CD14-positive monocyte (primary cell): ENCODE measurements at regions not wholly inside any gene's neighbourhood (a gene's known extent, or its start where the extent isn't known, plus 50 kb on each side); places are given as distances from the start of the nearest gene placed in this dataset.

Source experiments
- DNase-seq, 3 donors: peaks; one replicate each; pipeline ENCODE4 v3.0.0-alpha.2; 2011 to 2022
- H2AFZ ChIP-seq: 2 replicates; pipeline ENCODE4 v1.6.0; 2012; ENCODE audit warnings: mild to moderate bottlenecking, low read depth, low read length, inconsistent platforms; ENCODE audit not compliant: insufficient read depth, poor library complexity, severe bottlenecking
- H3K27ac ChIP-seq, 2 donors: 1 replicate in 1 of 2; 2 replicates in 1 of 2; pipeline ENCODE4 v1.5.1; 2012 to 2013; ENCODE audit warnings: low read length in 2 of 2, control low read depth in 1 of 2, inconsistent platforms in 1 of 2, low read depth in 1 of 2, mild to moderate bottlenecking in 1 of 2
- H3K27me3 ChIP-seq, 2 donors: one replicate each; pipeline versions ENCODE4 v1.6.0 to v1.6.1; 2011 to 2013; ENCODE audit warnings: low read length in 2 of 2; ENCODE audit not compliant: control insufficient read depth in 2 of 2, insufficient read depth in 2 of 2
- H3K36me3 ChIP-seq, 2 donors: replicated peaks in 1 of 2; 1 replicate in 1 of 2; 2 replicates in 1 of 2; pipeline versions ENCODE4 v1.5.1 to v1.6.1; 2012 to 2013; ENCODE audit warnings: low read length in 2 of 2, control low read depth in 1 of 2, inconsistent platforms in 1 of 2, mild to moderate bottlenecking in 1 of 2; ENCODE audit not compliant: insufficient read depth in 2 of 2, control insufficient read depth in 1 of 2
- H3K4me1 ChIP-seq, 2 donors: 1 replicate in 1 of 2; 2 replicates in 1 of 2; pipeline versions ENCODE4 v1.5.1 to v1.6.1; 2012 to 2013; ENCODE audit warnings: low read length in 2 of 2, control low read depth in 1 of 2, inconsistent platforms in 1 of 2, mild to moderate bottlenecking in 1 of 2, moderate library complexity in 1 of 2; ENCODE audit not compliant: insufficient read depth in 2 of 2, control insufficient read depth in 1 of 2
- H3K4me2 ChIP-seq: replicated peaks from 2 replicates; pipeline ENCODE3; 2012; ENCODE audit warnings: low read length, moderate library complexity, mild to moderate bottlenecking; ENCODE audit not compliant: poor library complexity, severe bottlenecking; ENCODE audit errors: extremely low read depth
- H3K4me3 ChIP-seq, 3 experiments: fragments of 200-600 bp in 1 of 3; sonication (generic) in 1 of 3; replicated peaks in 1 of 3; 1 replicate in 2 of 3; 2 replicates in 1 of 3; pipeline ENCODE4 v1.5.1; 2011 to 2013; ENCODE audit warnings: low read length in 3 of 3, mild to moderate bottlenecking in 3 of 3, control low read depth in 2 of 3, low read depth in 2 of 3, inconsistent platforms in 1 of 3, moderate library complexity in 1 of 3
- H3K79me2 ChIP-seq: 2 replicates; pipeline ENCODE4 v1.6.0; 2012; ENCODE audit warnings: mild to moderate bottlenecking, control low read depth, inconsistent platforms, low read length, moderate library complexity; ENCODE audit not compliant: insufficient read depth
- H3K9ac ChIP-seq: 2 replicates; pipeline ENCODE4 v1.6.0; 2017; ENCODE audit warnings: low read length, mild to moderate bottlenecking; ENCODE audit not compliant: insufficient read depth, poor library complexity, severe bottlenecking
- H3K9me3 ChIP-seq, 2 donors: replicated peaks in 1 of 2; 1 replicate in 1 of 2; 2 replicates in 1 of 2; pipeline versions ENCODE4 v1.5.1 to v1.6.1; 2012 to 2013; ENCODE audit warnings: low read length in 2 of 2, control low read depth in 1 of 2; ENCODE audit not compliant: control insufficient read depth in 1 of 2, insufficient read depth in 1 of 2
- H4K20me1 ChIP-seq: 2 replicates; pipeline ENCODE4 v1.6.0; 2012; ENCODE audit warnings: mild to moderate bottlenecking, low read length, control low read depth, moderate library complexity; ENCODE audit not compliant: insufficient read depth
- H3K27ac Mint-ChIP-seq, 7 donors: one replicate each; pipeline ENCODE4 v1.8.0; 2020; ENCODE audit warnings: mild to moderate bottlenecking in 7 of 7, mixed read lengths in 7 of 7, moderate library complexity in 6 of 7, inconsistent platforms in 2 of 7
- H3K27me3 Mint-ChIP-seq, 3 donors: one replicate each; pipeline ENCODE4 v1.8.0; 2021 to 2022; ENCODE audit warnings: low read depth in 3 of 3, mild to moderate bottlenecking in 3 of 3, mixed read lengths in 3 of 3, moderate library complexity in 3 of 3, inconsistent platforms in 1 of 3
- H3K36me3 Mint-ChIP-seq, 2 donors: one replicate each; pipeline ENCODE4 v1.8.0; 2020; ENCODE audit warnings: mixed read lengths in 2 of 2, inconsistent platforms in 1 of 2, mild to moderate bottlenecking in 1 of 2
- H3K4me1 Mint-ChIP-seq: one replicate; pipeline ENCODE4 v1.8.0; 2020; ENCODE audit warnings: mild to moderate bottlenecking, mixed read lengths
- H3K4me3 Mint-ChIP-seq, 2 donors: one replicate each; pipeline ENCODE4 v1.8.0; 2020; ENCODE audit warnings: mild to moderate bottlenecking in 2 of 2, mixed read lengths in 2 of 2, moderate library complexity in 1 of 2
- H3K9me3 Mint-ChIP-seq, 7 donors: one replicate each; pipeline ENCODE4 v1.8.0; 2020 to 2022; ENCODE audit warnings: mixed read lengths in 7 of 7, mild to moderate bottlenecking in 6 of 7, moderate library complexity in 6 of 7, inconsistent platforms in 2 of 7
- CTCF ChIP-seq: fragments of 200-600 bp; IDR thresholded peaks from one replicate; pipeline ENCODE4 v1.8.0; 2022; ENCODE audit warnings: antibody characterized with exemption, mild to moderate bottlenecking
- WGBS: methylation state at CpG from one replicate; pipeline ENCODE4 v1.1.5; 2013; ENCODE audit warnings: missing lambda C conversion rate; ENCODE audit not compliant: insufficient coverage; 5-methylcytosine and 5-hydroxymethylcytosine counted together
- intact Hi-C, 2 donors: fragments of 100-400 bp; cut with micrococcal nuclease; formaldehyde crosslinking; loops; one replicate each; pipeline versions ENCODE4 v1.15.0 to v1.15.1; 2023

GRCh38 chr10:65769828-65770227 lies 1156.0 kb upstream of the LRRTM3 start:
- H3K36me3 ChIP-seq = no peaks in the 10 kb centered on the region
- no peaks in the 10 kb centered on the region for H3K27me3 Mint-ChIP-seq
- intact Hi-C loops = no loop called here
- TF ChIP-seq CTCF = no peak
- H3K4me1 ChIP-seq = no peaks in the 10 kb centered on the region
- 80% methylated on average over 1 of the region's 1 CpG for WGBS
- no peak overlapping the region for H3K4me3 Mint-ChIP-seq
- DNase-seq = no peak
- H3K79me2 ChIP-seq = no peaks in the 10 kb centered on the region
- H2AFZ ChIP-seq = no peak overlapping the region
- H3K4me1 Mint-ChIP-seq = no peaks in the 10 kb centered on the region
- no peaks in the 10 kb centered on the region for H3K36me3 Mint-ChIP-seq
- peaks cover 0 to 4% of the 10 kb centered on the region in 2 donors for H3K9me3 ChIP-seq
- H3K9ac ChIP-seq = no peak overlapping the region
- H3K27ac ChIP-seq = no peak overlapping the region
- no peak overlapping the region for H3K4me3 ChIP-seq
- H4K20me1 ChIP-seq = no peaks in the 10 kb centered on the region
- peaks cover 0 to 14% (median 6%) of the 10 kb centered on the region in 7 donors for H3K9me3 Mint-ChIP-seq
- no peak overlapping the region for H3K4me2 ChIP-seq
- no peak overlapping the region for H3K27ac Mint-ChIP-seq
- no peaks in the 10 kb centered on the region for H3K27me3 ChIP-seq

- no peaks in the 10 kb centered on the region for H4K20me1 ChIP-seq
These were observed 1147.1 kb upstream of the LRRTM3 start for GRCh38 chr10:65778753-65779152.

More at GRCh38 chr10:65778753-65779152, 1147.1 kb upstream of the LRRTM3 start:
- no peaks in the 10 kb centered on the region for H3K4me1 Mint-ChIP-seq
- no peak for TF ChIP-seq CTCF
- no peak overlapping the region for H3K27ac Mint-ChIP-seq
- no peaks in the 10 kb centered on the region for H3K36me3 Mint-ChIP-seq
- 91% methylated on average over 6 of the region's 6 CpGs for WGBS
- Histone ChIP-seq H3K36me3 (no peaks in the 10 kb centered on the region), H3K4me1 (no peaks in the 10 kb centered on the region), H3K27ac (no peak overlapping the region), H3K27me3 (no peaks in the 10 kb centered on the region), H3K9ac (no peak overlapping the region), H3K9me3 (peaks cover 17 to 21% of the 10 kb centered on the region in 2 donors), H3K79me2 (no peaks in the 10 kb centered on the region), H3K4me2 (no peak overlapping the region), H2AFZ (no peak overlapping the region), H3K4me3 (no peak overlapping the region)
- no peak for DNase-seq
- intact Hi-C loops = no loop called here
- H3K9me3 Mint-ChIP-seq = peaks cover 5 to 15% (median 8%) of the 10 kb centered on the region in 7 donors
- no peak overlapping the region for H3K4me3 Mint-ChIP-seq
- H3K27me3 Mint-ChIP-seq = no peaks in the 10 kb centered on the region
